NT2/D1 (cell line): ENCODE measurements at regions not wholly inside any gene's neighbourhood (a gene's known extent, or its start where the extent isn't known, plus 50 kb on each side); places are given as distances from the start of the nearest gene placed in this dataset.

Experiments
- DNase-seq: peaks from one replicate; pipeline ENCODE4 v3.0.0-alpha.2; 2011; ENCODE audit warnings: low read depth, low spot score
- H3K27me3 ChIP-seq: 2 replicates; pipeline ENCODE4 v1.6.0; 2011; ENCODE audit warnings: mild to moderate bottlenecking; ENCODE audit not compliant: insufficient read length, insufficient read depth
- H3K36me3 ChIP-seq: 2 replicates; pipeline ENCODE4 v1.6.1; 2011; ENCODE audit warnings: mild to moderate bottlenecking, low read length, mixed read lengths; ENCODE audit not compliant: insufficient read depth, insufficient read length
- H3K4me1 ChIP-seq: 2 replicates; pipeline ENCODE4 v1.5.1; 2011; ENCODE audit not compliant: insufficient read depth, insufficient read length
- H3K4me3 ChIP-seq: 2 replicates; pipeline ENCODE4 v1.5.1; 2011; ENCODE audit warnings: low read depth; ENCODE audit not compliant: insufficient read length
- H3K9ac ChIP-seq: 2 replicates; pipeline ENCODE4 v1.6.0; 2011; ENCODE audit warnings: low read depth; ENCODE audit not compliant: insufficient read length
- H3K9me3 ChIP-seq: 2 replicates; pipeline ENCODE4 v1.5.1; 2011; ENCODE audit warnings: mild to moderate bottlenecking, low read length; ENCODE audit not compliant: insufficient read depth
- SUZ12 ChIP-seq: IDR thresholded peaks from 2 replicates; pipeline ENCODE4 v1.6.1; 2011; ENCODE audit not compliant: insufficient read length, insufficient read depth; ENCODE audit errors: extremely low read depth
- YY1 ChIP-seq: IDR thresholded peaks from 2 replicates; pipeline ENCODE4 v1.6.1; 2011; ENCODE audit not compliant: insufficient read length, insufficient read depth
- ZNF274 ChIP-seq: IDR thresholded peaks from 2 replicates; pipeline ENCODE4 v1.6.1; 2011; ENCODE audit warnings: mild to moderate bottlenecking, low read depth, low read length

DNA sequence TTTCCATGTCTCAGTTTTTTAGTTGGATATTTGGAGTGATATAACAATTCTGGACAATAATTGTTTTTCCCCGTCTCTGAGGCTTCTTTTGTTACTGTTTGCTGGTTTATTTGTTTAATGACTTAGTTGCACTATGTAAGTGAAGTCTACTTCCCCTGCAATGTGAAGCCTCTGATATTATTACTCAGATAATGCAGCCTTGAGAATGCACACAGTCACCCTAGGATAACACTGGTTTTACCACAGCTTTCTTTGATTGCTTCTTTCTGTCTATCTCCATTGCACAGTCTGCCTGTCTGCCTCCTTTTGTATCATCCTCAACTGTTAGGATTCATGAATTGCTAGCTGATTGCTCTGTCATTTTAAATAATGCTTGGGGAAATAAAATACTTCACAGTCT, 208.7 kb upstream of the ROBO1 start:
- DNase-seq, result no peak
- Histone ChIP-seq H3K27me3 (no peaks in the 10 kb centered on the region), H3K4me3 (no peak overlapping the region), H3K9ac (no peak overlapping the region), H3K9me3 (no peaks in the 10 kb centered on the region), H3K36me3 (no peaks in the 10 kb centered on the region), H3K4me1 (no peaks in the 10 kb centered on the region)
- TF ChIP-seq ZNF274 (no peak), SUZ12 (no peak), YY1 (no peak)

DNA sequence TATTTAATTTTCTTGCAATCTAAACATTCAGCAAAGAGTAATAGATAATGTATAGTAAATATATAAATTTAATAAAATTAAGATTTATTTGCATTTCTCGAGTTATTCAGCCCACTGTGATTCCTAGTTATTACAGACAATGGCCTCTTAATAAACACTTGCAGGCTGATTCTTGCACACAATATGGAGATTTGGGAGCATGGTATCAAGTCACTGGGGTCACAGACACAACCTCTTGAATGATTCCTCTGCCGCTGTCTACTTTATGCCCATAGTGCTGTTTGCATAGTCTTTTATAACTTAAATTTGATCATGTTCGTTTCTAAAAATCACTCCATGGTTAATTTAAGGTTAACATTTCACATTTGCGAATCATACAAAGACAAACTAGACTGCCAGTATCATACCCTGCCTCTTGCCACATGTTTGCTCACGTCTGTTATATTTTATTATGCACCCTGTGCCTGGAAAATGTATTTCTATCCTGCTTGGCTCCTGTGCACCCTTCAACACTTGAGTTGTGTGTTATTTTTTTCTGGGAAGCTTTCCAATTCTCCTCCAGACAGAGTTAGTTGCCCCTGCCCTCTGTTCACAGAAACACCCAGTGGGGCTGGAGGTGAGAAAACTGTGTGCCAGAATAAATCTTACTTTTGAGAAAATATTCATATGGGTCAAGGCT, 206.3 kb upstream of the ROBO1 start:
- no peaks in the 10 kb centered on the region for H3K9me3 ChIP-seq
- H3K36me3 ChIP-seq, result no peaks in the 10 kb centered on the region
- TF ChIP-seq ZNF274 (no peak), YY1 (no peak), SUZ12 (no peak)
- H3K27me3 ChIP-seq, result no peaks in the 10 kb centered on the region
- no peak for DNase-seq
- H3K4me3 ChIP-seq, result no peak overlapping the region
- no peaks in the 10 kb centered on the region for H3K4me1 ChIP-seq
- no peak overlapping the region for H3K9ac ChIP-seq

DNA sequence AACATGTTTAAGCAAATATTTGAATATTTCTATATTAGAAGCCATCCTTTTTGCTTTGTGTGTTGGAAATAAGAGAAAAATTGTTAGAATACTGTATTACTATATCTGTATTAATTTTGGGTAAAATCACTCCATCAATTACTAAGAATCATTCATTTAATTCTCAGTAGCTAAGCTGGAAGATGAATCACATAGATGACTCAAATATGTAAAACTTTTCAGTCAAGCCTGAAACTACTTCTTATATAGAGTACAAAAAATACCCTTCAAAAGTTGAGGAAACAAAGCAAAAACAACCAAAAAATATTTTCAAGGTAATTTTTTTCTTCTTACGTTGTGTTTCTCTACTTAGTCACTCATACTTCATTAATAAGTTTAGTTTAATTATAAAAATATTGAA, 205.7 kb upstream of the ROBO1 start:
- H3K9ac ChIP-seq, result no peak overlapping the region
- no peaks in the 10 kb centered on the region for H3K27me3 ChIP-seq
- TF ChIP-seq ZNF274 (no peak), SUZ12 (no peak), YY1 (no peak)
- DNase-seq, result no peak
- H3K4me3 ChIP-seq, result no peak overlapping the region
- no peaks in the 10 kb centered on the region for H3K4me1 ChIP-seq
- no peaks in the 10 kb centered on the region for H3K9me3 ChIP-seq
- H3K36me3 ChIP-seq, result no peaks in the 10 kb centered on the region

GRCh38 chr3:79968418-79968817, 200.6 kb upstream of the ROBO1 start:
- H3K4me1 ChIP-seq, result no peaks in the 10 kb centered on the region
- no peaks in the 10 kb centered on the region for H3K27me3 ChIP-seq
- DNase-seq, result no peak
- H3K9ac ChIP-seq, result no peak overlapping the region
- H3K9me3 ChIP-seq, result no peaks in the 10 kb centered on the region
- H3K36me3 ChIP-seq, result no peaks in the 10 kb centered on the region
- no peak overlapping the region for H3K4me3 ChIP-seq
- no peak for TF ChIP-seq YY1
- TF ChIP-seq ZNF274, result no peak
- TF ChIP-seq SUZ12, result no peak

DNA sequence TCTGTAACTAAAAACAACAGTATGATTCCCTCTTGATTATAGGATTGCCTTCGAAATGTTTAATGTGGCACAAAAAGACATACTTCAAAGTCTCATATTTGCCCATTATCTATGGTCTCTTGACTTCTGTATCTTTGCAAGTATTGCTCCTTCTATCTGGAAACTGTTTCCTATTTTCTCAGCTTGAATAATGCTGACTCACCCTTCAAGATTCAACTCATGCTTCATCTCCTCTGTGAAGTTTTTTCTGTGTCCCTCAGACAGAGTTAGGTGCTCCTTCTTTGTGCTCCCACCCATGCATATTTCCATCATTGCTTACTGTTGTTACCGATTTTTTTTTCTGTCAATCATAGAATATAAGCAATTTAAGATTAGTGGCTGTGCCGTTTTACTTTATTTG, 192.8 kb upstream of the ROBO1 start:
- no peaks in the 10 kb centered on the region for H3K27me3 ChIP-seq
- H3K4me1 ChIP-seq, result no peaks in the 10 kb centered on the region
- no peak overlapping the region for H3K4me3 ChIP-seq
- H3K9ac ChIP-seq, result no peak overlapping the region
- DNase-seq, result no peak
- H3K36me3 ChIP-seq, result no peaks in the 10 kb centered on the region
- TF ChIP-seq SUZ12, result no peak
- TF ChIP-seq YY1, result no peak
- TF ChIP-seq ZNF274, result no peak
- no peaks in the 10 kb centered on the region for H3K9me3 ChIP-seq

DNA sequence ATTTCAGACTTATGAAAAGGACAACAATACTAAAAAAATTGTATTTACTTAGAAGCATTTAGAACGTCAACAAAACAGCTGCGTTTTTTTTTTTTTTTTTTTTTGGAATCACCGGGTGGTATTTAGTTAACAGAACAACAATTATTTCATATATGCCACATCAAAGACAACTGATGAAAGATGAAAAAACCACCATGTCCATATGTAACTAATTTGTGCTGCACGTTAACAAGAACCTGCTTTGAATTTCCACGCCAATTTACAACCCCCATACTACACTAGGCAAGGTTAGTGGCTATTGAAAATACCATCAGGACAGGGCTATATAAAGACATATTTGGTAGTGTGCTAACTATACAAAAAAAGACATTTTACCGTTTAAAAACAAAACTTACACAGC, 189.3 kb upstream of the ROBO1 start:
- no peaks in the 10 kb centered on the region for H3K4me1 ChIP-seq
- no peak for TF ChIP-seq ZNF274
- TF ChIP-seq SUZ12, result no peak
- TF ChIP-seq YY1, result no peak
- H3K4me3 ChIP-seq, result no peak overlapping the region
- H3K9me3 ChIP-seq, result peaks cover 4% of the 10 kb centered on the region; the same call in 1 of the 2 replicates
- H3K9ac ChIP-seq, result no peak overlapping the region
- no peaks in the 10 kb centered on the region for H3K27me3 ChIP-seq
- H3K36me3 ChIP-seq, result no peaks in the 10 kb centered on the region
- DNase-seq, result no peak

DNA sequence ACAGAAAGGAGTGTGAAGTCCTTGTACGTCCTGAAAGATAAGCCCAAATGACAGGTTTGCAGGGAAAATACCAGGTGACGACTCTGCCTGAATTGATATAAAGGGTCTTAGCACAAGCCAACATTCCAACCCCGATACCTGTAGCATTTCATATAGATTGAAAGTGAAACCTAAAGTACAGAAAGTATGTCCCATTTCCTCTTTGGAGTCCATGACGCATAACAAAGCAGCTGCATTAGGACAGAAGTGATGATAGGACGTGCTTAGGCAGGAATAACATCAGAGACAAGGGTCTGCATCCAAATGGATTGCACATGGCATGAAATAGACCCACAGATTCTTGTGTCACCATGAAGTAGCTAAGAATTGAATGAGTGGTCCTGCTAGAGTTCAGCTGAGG, 187.0 kb upstream of the ROBO1 start:
- Histone ChIP-seq H3K27me3 (no peaks in the 10 kb centered on the region), H3K4me3 (no peak overlapping the region), H3K4me1 (no peaks in the 10 kb centered on the region), H3K9ac (no peak overlapping the region), H3K9me3 (peaks cover 4% of the 10 kb centered on the region; the same call in 1 of the 2 replicates), H3K36me3 (no peaks in the 10 kb centered on the region)
- no peak for DNase-seq
- no peak for TF ChIP-seq SUZ12
- TF ChIP-seq YY1, result no peak
- TF ChIP-seq ZNF274, result no peak
